ENCODE measurements at regions not wholly inside any gene's neighbourhood (a gene's known extent, or its start where the extent isn't known, plus 50 kb on each side); places are given as distances from the start of the nearest gene placed in this dataset.
"Not testable (repeated sequence)": the region's sequence is repeated elsewhere in the genome, so short reads cannot be mapped to it uniquely, and the experiment has no call there.

DNA sequence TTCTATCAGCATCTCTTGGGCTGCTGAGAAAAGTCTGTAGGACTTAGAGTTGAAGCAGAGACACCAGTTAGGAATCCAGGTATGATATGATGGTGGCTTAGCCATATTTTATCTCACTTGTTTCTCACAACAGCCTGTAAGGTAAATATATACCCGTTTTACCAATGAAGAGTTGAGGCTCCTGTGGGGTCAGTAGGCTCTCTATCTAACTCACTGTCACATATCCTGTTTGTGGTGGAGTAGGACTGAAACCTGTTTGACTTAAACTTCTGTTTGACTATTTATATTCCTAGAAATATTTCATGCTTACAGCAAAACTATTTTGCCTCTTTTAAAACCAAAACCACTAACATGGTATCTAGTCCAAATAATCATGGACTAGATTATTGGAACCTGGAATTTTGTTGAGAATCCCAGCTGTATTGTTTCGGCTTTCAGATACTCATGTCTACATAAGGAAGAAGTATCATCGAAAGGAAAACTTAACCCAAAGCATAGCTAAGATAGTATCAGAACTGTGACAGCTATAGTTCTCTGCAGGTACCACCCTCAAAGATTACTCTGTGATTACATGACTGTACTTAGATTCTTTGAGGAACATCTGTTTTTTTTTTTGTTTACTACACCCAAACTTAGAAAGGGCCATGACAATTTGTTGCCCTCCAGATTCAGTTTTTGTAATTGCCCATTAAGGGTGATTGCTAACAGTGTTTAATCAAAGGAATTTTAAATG lies 216.1 kb upstream of the THUMPD2 start:
- DNase-seq = no peak

DNA sequence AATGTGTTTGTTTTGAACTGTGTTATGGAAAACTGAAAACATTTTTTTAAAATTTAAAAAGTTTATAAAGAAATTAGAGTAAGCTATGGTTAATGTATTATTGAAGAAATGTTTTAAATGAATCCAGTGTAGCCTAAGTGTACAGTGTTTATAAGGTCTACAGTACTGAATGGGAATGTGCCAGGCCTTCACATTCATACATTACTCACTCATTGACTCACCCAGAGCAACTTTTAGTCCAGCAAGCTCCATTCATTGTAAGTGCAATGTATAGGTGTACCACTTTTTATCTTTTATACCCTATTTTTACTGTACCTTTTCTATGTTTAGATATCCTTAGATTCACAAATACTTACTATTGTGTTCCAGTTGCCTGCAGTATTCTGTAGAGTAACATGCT lies 215.1 kb upstream of the THUMPD2 start:
- DNase-seq = no peak

DNA sequence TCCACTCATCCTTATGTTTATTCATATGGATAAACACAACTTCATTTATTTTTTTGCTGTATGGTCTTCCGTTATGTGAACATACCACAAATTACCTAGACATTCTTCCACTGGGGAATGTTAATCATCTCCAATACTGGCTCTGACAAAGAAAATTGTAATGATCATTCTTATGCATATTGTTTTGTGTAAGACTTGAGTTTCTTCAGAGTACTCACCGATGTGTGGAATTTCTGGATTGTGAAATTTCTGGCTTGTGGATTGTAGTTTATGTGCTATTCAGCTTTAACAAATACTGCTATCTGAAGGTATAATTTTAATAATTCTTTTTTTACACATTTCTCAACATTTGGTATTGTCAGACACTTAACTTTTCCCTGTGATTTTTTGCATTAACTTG lies 212.2 kb upstream of the THUMPD2 start:
- DNase-seq = no peak

DNA sequence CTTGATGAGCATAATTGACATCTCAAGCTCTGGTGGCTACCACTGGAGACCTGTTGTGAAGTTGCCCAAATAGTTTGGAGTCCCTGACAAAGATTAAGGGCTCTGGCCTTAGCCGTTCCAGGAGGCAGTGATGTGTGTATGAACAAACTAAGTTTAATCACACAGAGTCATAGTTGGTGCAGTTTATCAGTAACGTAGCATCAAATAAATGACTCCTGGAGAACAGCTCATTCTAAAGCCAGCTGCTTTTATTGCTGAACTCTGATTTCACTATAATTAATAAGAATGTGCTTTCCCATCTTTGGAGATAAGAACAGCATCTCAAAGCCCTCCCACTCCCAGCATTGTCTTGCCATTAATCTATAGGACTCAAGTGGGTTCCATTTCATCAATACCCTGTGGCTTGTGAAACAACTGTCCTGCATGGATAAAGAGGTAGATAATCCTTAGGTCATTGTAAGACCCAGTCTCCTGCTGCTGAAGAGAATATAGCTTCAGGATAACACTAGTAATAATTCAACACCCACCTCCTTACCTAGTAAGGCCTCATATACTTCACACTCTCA lies 211.4 kb upstream of the THUMPD2 start:
- DNase-seq = no peak

DNA sequence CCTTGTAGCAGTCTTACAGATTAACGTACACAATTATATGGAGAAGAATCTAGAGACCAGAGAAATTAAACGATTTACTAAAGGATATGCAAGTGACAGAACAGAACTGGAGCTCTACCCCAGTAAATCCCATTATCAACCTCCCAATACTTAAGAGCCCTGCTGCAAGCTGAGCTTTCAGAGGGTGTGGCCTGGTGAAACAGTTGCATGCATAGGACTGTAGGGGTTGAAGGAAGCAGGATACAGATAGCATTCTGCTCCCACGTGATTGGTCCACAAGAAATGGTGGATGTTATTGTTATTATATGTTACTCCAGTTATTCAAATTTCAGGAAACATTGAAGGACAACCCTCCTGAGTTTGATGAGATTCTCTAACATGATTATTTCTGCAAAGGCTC lies 210.8 kb upstream of the THUMPD2 start:
- DNase-seq = no peak

DNA sequence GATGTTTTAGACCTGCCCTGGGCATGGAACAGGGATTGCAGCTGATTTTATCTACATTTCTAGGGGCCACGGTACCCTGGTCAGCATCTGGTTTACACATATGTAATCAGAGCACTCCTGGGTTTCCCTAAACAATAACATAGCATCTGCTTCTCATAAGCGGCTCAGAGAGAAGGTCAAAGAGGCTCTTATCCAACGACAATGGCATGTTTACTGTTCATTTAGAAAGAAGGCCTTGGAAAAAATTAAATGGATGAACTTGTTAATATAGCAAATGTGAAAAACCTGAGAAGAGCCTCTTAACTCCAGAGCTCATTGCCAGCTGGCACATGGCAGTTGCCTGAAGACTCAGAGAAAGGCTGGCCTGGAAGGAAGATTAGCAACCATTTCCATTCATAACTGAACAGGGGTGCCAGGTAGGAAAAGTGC lies 202.8 kb upstream of the THUMPD2 start:
- DNase-seq = no peak

DNA sequence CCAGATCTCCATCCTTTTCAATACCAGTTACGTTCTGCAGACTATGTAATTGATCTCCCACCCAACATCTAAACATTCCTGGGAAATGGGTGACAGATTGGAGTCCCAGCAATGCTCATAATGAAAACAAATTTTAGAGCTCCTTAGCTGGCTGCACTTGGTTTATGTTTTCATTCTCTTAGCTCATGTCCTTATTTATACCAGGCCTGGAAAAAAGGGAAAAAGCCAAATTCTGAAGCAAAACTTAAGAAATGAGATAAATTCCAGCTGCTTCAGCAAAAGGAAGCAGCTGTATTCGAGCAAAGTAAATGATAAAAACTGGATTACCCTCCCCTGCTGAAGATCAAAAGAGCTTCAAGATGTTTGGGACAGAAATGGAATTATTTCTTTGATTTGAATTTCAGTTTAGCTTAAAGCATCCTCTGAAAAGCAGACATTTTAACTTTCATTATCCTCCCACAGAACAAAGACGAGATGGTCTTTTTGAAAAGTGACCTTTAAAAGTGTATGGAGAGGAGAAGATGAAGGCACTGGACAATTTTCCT lies 196.5 kb upstream of the THUMPD2 start:
- no peak for DNase-seq

DNA sequence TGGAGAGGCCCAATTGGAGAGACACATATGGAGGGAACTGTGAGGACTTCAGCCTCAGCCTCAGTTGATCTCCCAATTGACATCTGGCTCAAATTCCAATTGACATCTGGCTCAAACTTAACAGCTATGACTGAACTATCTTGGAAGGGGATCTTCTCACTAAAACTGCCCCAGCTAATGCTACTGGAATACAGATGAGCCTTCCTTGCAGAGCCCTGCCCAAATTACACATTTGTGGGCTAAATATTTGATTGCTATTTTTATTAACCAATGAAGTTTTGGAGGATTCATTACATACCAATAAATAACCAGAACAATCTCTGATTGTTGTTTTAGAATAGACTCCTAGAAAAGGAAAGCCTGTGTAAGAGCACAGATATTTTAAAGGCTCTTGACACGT lies 189.0 kb upstream of the THUMPD2 start:
- DNase-seq = no peak

DNA sequence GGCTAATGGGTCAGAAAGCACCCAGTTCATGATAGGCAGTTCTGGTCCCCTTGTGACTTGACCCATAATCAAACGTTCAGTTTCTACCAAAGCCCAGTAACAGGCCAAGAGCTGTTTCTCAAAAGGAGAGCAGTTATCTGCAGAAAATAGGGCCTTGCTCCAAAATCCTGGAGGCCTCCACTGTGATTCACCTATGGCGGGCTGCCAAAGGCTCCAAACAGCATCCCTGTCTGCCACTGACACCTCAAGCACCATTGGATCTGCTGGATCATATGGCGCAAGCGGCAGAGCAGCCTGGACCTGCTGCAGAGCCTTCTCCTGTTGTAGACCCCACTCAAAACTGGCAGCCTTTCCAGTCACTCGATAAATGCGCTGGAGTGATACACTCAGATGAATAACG lies 181.6 kb upstream of the THUMPD2 start:
- not testable (repeated sequence) for DNase-seq

DNA sequence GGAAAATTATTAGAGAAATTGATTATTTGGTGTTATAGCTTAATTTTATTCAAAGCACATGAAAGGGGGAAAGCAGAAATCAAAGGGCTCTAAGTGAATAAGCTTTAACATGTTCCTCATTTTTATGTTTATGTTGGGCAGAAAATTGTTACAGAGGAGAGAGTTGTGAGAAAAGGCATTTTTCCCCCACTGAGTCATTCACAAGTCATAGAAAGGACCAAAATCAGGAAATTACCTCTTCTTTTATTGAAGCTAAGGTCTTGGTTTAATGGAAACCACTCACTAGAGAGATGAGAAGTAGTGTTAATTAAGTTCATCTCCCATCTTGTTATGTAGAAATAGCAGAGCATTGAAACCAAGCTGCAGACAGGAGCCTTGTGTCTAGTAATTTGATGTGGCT lies 175.3 kb upstream of the THUMPD2 start:
- no peak for DNase-seq

DNA sequence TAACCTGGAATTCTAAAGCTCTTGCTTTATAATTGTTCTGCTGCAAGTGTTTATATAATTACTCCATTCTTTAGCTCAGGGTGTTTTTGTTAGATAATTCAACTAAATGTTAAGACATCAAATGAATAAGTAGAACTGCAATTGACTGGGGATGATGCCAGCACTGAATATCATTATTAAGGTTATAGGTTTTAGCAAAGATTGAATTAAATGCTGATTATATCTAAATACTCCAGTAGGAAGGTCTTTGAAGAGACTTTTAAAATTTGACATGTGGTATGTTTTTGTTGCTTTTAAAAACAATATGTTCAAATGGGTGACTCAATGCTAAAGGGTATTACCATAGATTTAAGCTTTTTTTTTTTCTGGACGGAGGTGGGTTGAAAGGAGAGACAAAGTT lies 170.1 kb upstream of the THUMPD2 start:
- DNase-seq = no peak

DNA sequence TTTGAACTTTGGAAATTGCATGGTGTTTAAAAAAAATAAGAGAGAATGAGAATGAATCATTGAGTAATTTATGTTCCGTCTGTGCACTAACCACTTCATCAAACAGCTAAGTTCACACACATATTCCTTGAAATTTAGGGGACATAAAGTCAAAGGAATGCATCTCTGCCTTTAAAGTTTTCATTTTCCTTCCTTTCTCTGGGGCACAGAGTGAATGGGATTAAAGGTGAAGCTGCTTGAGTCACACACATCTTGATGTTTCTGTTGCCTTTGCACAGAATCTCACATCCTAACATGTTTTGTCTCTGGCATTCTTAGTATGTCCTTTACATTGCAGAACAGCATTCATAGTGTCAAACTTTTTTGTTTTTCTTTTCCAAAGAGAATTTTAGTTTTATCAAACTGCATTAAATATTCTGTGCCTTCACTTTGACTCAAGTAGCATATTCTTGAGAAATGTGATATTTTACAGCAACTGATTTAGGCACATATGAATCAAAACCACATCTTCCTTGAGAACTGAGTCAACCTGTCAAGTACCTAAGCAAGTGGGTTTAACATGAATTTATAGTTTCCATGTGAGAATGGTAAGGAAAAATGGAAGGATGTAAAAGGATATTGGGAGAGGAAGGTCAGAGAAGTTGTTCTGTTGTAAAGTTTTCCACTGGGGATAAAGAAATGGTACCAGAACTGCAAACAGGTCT lies 169.1 kb upstream of the THUMPD2 start:
- DNase-seq = no peak

DNA sequence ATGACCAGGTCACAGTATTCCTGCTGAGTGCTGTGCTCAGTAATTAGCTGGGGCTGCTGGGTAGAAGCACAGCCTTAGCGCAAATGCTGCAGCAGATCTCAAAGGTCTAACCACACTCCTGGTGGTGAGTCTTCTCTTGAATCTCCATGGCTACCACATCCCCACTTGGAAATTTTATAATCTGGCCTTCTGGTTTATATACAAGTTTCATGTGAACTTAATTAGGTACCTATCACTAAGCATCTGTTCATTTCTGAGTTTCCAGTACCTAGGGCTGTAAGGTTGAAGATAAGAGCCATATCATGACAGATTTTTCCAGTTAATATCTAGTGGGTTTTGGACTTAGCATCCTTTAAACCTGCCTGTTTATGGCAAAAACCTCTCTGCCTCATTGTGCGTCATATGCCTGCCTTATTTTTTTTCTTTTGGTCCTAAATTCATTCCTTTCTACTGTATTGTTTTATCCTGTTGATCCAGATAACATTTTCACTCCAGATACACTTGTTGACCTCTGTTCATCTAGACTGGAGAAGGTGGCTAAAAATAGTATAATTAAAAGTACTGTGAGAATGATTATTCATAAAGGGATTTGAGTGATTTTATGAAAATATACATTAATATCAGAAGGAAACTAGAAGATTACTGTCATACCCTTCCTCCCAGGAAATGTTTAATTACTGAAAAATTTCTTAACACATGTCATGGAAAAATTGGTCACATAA lies 168.4 kb upstream of the THUMPD2 start:
- DNase-seq = no peak

DNA sequence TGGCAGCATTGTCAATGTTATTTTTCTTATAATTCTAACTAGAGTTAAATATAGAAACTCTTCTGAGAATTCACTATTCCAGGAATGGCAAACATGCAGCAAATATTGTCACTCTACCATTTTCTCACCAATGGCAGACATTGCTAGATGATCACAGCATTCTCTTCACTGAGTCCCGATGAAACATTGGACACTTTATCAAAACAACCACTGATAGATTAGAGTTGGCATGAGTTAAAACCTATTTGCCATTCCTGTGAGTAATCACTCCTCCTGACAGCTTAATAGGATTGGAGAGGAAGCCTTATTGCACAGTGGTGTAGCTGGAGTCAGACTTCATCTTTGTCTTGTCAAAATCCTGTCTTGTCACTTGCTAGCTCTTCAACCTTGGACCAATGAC lies 163.9 kb upstream of the THUMPD2 start:
- DNase-seq = no peak

DNA sequence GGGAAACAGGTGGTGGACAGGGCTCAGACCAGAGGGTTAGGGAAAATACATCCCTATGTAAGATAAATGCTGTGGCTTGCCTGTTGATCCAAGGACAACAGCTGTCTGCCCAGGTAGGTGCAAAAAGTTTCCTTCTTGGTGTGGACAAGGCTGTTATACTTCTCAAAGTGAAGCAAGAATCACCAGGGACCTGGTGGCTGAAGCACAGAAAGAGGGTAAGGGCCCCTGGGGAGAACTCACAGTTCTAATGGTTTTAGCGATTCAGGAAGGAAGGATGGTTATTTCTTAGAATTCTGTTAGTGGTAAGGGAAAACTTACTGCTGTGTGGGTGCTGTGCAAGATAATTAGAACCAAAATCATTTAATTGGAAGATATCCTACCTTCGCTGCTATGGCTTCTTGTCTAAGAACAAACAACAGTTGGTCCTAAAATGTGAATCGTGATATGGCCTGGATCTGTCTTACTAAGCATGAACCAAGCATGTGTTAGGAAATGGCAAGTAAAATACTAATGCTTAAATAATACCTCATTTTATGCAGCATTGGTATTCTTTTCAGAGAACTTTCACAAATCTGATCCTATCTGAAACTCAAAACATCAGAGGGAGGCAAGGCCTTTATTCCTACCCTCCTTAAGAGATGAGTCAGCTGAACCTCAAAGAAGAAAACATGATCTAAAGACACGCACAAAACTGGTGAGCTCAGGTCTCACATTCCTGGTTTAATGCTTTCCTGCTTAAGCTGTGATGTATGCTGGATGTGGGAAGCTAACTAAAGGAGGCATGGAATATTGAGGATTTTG lies 159.2 kb upstream of the THUMPD2 start:
- DNase-seq = no peak

DNA sequence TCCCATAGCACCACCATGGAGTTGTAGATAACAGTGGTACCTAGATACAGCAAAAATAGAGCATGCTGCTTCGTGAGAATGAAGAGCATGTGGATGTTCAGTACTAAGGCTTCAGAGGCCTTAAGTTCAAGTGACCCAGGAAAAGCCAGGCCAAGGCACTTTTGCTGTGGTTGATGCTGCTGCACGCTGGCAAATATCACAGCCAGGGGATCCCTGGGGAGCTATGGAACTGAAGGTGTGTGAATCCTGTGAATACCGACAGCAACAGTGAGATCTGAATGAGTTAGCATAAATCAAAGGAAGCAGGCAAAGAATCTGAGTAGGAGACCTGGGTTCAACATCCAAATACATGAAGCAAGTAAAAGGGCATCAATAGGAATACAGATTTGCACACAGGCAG lies 158.6 kb upstream of the THUMPD2 start:
- no peak for DNase-seq

DNA sequence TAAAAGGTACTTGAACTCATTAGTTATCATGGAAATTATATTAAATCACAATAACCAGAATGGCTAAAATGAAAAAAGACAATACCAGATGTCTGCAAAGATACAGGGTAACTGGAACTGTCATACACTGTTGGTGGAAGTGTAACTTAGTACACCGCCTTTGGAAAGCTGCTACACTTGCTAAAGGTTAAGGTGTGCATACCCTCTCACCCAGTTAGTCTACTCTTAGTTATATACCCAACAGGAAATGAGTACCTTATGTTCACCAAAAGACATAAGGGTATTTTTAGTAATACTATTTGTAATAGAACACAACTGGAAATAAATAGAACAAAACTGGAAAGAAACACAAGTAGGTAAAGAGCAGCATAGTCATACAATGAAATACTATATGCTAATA lies 155.8 kb upstream of the THUMPD2 start:
- DNase-seq = no peak

DNA sequence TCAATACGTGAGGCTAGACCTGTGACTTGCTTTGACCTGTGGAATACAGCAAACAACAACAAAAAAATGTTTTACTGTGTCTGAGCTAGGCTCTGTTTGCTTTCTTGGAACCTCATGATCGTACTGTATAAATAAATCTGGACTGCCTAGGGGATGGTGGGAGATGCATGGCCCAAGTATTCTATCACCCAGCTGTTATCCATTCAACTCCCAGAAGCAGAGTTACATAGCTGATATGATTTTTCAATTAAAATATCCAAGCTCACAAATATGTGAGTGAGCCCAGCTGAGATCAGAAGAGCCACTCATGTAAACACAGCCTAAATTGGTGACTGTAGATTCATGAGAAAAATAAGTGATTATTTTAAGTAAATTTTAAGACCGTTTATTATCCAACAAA lies 154.1 kb upstream of the THUMPD2 start:
- no peak for DNase-seq

DNA sequence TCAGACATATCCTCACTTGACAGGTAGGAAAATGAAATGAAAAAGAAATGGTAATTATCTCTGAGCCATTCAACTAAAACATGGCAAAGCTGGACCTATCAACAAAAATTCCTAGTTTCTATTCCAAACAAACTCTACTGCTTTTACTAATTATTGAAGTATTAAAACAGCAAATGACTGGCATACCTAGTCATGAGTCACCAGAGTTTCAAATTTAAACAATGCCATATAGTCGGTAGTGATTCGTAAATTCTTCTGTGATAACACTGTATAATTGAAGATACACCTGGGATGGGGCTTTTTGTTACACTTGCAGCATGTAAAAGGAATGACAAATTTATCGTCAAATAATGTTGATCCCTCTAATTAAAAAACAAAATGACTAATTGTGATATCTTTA lies 153.1 kb upstream of the THUMPD2 start:
- no peak for DNase-seq

DNA sequence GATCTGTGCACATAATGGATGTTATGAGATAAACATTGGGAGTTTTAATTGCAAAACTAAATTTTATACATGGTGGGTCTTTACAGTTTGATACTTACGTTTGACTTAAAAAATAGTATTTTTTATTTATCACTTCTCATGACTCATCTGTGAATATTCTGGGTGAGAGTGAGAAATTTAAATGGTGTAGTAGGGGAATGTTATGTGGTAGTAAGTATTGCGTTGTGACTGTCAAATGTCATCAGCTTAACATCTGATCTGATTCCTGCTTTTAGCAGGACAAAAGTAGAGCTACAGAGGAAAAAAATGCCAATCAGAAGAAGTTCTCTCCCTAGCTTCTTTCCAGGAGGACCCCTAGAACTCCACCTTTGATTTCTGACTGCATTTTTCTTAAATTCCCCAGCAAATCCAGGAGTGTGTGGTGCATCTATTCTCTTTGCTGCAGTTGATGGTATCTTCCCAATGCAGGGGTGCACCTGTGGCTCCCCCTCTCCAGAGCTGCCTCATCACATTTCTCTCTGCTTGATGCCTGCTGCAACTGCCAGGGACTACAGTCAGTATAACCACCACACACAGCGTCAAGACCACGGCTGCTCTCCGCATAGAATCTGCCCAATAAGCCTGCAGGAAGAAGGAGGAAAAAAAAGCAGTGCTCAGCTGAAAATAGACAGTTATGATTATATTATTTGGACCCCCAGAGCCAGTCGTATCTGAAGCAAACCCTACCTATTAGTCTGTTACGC lies 151.3 kb upstream of the THUMPD2 start:
- DNase-seq = no peak

DNA sequence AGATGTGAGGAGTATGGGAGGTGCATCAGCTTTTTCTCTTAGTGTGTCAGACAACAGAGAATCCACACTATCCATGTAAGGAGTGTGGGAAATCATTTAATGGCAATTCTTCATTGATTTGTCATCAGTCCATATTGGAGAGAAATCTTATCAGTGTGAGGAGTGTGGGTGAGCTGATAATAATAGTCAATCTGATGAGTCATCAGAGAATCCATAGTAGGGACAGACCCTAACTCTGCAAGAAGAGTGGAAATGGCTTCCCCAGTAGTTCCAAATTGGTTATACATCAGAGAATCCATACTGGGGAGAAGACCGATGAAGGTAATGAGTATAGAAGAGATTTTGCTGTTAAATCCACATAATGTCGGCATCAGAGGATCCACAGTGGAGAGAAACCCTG lies 150.5 kb upstream of the THUMPD2 start:
- no peak for DNase-seq

DNA sequence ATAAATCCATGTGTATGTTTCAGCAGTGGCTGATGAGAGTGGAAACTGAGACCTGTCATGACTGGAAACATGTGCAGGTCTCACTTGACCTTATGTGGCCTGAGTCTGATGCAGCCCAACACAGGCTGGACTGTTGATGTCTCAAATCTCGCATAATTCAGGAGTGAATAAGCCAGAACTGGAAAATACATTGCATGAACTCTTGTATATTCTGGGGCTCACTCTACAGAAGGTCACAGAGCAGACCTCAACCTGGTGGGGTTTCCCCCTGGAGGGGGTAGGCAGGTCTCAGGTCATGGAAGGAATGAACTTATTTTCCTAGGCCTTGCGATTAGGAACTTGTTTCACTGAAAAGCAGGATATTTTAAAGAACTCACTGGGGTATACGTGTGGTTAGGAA lies 146.3 kb upstream of the THUMPD2 start:
- DNase-seq = no peak

Measured in CD4-positive, alpha-beta T cell treated with Interleukin-10 for 1 hour (primary cell).